ENCODE measurements at regions not wholly inside any gene's neighbourhood (a gene's known extent, or its start where the extent isn't known, plus 50 kb on each side); places are given as distances from the start of the nearest gene placed in this dataset.

DNA sequence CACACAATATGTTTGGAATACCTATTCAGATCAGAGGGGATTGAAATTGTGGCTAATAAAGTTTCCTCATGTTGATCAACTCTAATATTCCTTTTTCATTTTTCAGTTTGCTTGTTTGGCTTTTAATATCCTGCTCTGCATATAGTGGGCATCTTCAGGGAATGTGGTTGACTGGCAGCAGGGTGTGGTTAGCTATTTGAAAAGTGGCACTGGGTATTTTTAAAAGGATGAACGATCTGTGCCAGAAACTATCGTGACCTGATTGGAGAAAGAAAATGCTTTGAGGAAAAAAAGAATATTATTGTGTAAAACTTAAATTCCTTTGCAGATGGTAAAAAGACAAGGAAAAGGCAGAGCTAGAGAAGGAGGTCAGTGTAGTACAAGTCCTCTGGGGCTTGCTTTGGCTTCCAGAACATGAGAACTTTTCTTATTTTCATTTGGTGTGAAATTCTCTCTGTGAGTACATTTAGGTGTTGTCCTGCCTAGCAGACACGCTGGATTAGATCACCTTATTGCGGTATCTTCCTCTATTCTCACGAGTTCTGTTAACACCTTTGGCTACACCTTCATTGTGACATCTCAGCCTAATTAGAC, 329.7 kb upstream of the SNX7 start:
- TF ChIP-seq CTCF (IDR thresholded peaks at IDR 0.05), result no peak
- TF ChIP-seq POLR2A (IDR thresholded peaks at IDR 0.05), result no peak
